A549 (cell line): ENCODE measurements at regions not wholly inside any gene's neighbourhood (a gene's known extent, or its start where the extent isn't known, plus 50 kb on each side); places are given as distances from the start of the nearest gene placed in this dataset.

ENCODE experiments used
- BHLHE40 ChIP-seq: IDR thresholded peaks from 2 replicates; pipeline ENCODE4 v1.6.1; 2012; ENCODE audit warnings: low read depth, low read length, inconsistent platforms
- CBX8 ChIP-seq: fragments of 200-600 bp; sonication (generic); IDR thresholded peaks from 2 replicates; pipeline ENCODE4 v1.6.1; 2016
- CEBPB ChIP-seq, 2 experiments: fragments of >200 bp in 1 of 2; sonication (Bioruptor Twin) in 1 of 2; formaldehyde crosslinking in 1 of 2; IDR thresholded peaks; 2 replicates each; pipeline ENCODE4 v1.6.1; 2012 to 2016
- CHD2 ChIP-seq: fragments of 150-350 bp; IDR thresholded peaks from 2 replicates; pipeline ENCODE4 v1.6.1; 2014; ENCODE audit warnings: low read length; ENCODE audit not compliant: partially characterized antibody
- CTCF ChIP-seq: fragments of >200 bp; sonication (Bioruptor Twin); formaldehyde crosslinking; IDR thresholded peaks from 3 replicates; pipeline ENCODE4 v1.5.1; 2016
- JUNB ChIP-seq: fragments of >200 bp; sonication (Bioruptor Twin); formaldehyde crosslinking; IDR thresholded peaks from 2 replicates; pipeline ENCODE4 v1.6.1; 2016
- PBX3 ChIP-seq: IDR thresholded peaks from 2 replicates; pipeline ENCODE4 v1.6.1; 2012
- POLR2A ChIP-seq: IDR thresholded peaks from 2 replicates; pipeline ENCODE4 v1.6.1; 2012; ENCODE audit warnings: mild to moderate bottlenecking, low read length
- USF2 ChIP-seq: fragments of 450-650 bp; IDR thresholded peaks from 2 replicates; pipeline ENCODE4 v1.6.1; 2014; ENCODE audit warnings: antibody characterized with exemption
- ZC3H11A ChIP-seq: fragments of 450-650 bp; IDR thresholded peaks from 2 replicates; pipeline ENCODE4 v1.6.1; 2014; ENCODE audit warnings: antibody characterized with exemption, mild to moderate bottlenecking

GRCh38 chr20:19813846-19814640, 56.0 kb downstream of the RIN2 start:
- TF ChIP-seq CTCF = no peak
- TF ChIP-seq CHD2 = no peak
- no peak for TF ChIP-seq POLR2A
- no peak for TF ChIP-seq USF2
- TF ChIP-seq CBX8 = no peak
- TF ChIP-seq CEBPB (IDR thresholded peaks at IDR 0.05) = no peak
- TF ChIP-seq BHLHE40 = no peak
- TF ChIP-seq PBX3 = no peak
- TF ChIP-seq ZC3H11A = no peak
- no peak for TF ChIP-seq JUNB
